ENCODE measurements at regions not wholly inside any gene's neighbourhood (a gene's known extent, or its start where the extent isn't known, plus 50 kb on each side); places are given as distances from the start of the nearest gene placed in this dataset.

DNA sequence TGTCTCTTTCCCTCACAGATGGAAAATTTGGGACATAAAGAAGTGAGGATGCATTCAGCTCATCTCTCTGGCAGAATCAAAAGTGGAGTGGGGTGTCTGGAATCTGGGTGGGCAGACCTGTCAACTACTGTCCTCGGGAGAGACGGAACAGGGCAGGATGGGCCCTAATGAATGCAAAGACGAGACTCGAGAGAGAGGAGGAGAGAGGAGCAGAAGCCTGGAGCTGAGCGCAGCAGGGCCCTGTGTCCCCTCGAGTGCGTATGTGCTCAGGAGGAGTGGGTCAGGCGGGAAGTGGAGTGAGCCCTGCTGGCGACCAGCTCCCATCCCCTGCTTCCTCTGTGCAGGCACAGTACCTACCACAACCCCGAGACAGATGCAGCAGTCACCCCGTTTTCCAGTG is 78.9 kb downstream of the TEX29 start:
- DNase-seq (ENCODE audit: extremely low read depth, low read depth): no peak
- TF ChIP-seq, protein P1, sequence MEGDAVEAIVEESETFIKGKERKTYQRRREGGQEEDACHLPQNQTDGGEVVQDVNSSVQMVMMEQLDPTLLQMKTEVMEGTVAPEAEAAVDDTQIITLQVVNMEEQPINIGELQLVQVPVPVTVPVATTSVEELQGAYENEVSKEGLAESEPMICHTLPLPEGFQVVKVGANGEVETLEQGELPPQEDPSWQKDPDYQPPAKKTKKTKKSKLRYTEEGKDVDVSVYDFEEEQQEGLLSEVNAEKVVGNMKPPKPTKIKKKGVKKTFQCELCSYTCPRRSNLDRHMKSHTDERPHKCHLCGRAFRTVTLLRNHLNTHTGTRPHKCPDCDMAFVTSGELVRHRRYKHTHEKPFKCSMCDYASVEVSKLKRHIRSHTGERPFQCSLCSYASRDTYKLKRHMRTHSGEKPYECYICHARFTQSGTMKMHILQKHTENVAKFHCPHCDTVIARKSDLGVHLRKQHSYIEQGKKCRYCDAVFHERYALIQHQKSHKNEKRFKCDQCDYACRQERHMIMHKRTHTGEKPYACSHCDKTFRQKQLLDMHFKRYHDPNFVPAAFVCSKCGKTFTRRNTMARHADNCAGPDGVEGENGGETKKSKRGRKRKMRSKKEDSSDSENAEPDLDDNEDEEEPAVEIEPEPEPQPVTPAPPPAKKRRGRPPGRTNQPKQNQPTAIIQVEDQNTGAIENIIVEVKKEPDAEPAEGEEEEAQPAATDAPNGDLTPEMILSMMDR (IDR thresholded peaks at IDR 0.05; ENCODE audit: low read depth, low read length): no peak

DNA sequence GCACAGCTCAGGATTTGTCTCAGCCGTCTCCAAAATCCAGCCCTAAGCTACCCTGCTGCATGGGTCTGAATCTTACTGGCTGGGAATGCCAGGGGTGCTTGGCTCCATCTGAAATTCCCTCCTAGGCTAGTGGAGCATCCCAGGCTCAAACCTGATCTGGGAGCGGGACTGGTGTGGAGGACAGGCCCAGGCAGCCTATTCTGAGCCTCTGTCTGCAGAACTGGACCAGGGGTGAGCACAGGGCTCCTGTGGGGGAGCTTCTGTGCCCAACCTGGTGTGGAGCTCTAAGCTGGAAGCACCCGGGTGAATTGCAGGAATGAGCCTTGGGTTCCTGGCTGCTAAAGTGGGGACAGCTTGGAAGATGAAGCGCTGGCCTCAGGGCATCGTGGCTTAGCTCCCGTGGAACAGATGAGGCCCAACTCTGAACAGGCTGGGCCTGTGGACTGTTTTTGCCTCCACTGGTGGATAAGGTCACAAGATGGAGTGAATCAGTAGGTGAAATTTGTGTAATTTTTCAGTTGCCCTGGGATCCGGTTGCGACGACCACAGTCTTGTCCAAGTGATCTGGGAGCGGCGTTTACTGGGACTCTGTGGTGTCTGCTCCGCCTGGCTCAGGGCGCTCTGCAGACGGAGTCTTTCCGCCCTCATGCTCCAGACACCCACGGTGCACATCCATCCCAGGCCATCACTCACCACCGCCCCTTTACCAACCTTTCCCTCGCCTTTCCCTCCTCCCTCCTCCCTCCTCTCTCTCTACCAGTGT is 79.5 kb downstream of the TEX29 start:
- TF ChIP-seq, protein P1 (IDR thresholded peaks at IDR 0.05; ENCODE audit: low read depth, low read length): no peak
- no peak for DNase-seq (ENCODE audit: extremely low read depth, low read depth)

DNA sequence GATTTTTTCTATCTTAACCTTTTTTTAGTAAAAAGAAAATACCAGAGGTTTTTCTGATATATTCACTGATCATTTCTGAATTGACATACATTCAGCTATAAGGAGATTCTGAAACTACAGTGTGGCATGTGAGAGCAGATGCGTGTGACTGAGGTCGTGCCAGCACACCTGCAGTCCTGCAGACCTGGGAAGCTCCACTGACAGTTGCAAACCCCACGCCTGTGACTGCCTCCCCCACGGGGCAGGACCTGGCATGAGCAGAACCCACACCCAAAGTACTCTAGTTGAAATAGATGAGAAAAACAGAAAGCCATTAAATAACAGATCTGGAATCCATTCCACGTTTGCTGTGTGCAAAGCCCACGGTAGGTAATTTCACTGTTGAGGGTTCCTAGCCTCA is 80.7 kb downstream of the TEX29 start:
- DNase-seq (ENCODE audit: extremely low read depth, low read depth): no peak

DNA sequence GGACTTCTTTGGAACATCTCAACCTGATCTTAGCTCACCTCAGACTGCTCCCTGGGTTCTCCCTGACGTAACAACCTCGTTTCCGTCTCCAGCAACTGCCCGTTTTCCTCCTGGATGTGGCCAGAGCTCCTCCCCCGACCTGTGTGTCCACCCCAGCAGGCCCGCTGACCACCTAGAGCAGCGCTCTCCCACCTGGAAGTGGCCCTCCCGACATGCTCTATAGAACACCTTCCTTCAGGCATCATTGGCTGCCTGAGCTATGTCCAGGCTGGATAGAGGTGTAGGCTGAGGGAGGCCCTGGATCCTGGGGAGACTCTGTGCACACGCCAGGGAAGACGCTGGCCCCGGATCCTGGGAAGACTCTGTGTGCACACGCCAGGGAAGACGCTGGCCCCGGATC is 81.3 kb downstream of the TEX29 start:
- DNase-seq (ENCODE audit: extremely low read depth, low read depth): no peak
- TF ChIP-seq, protein P1 (IDR thresholded peaks at IDR 0.05; ENCODE audit: low read depth, low read length): no peak

More for the DNA sequence above, 80.7 kb downstream of the TEX29 start:
- TF ChIP-seq, protein P1 (IDR thresholded peaks at IDR 0.05; ENCODE audit: low read depth, low read length): no peak

DNA sequence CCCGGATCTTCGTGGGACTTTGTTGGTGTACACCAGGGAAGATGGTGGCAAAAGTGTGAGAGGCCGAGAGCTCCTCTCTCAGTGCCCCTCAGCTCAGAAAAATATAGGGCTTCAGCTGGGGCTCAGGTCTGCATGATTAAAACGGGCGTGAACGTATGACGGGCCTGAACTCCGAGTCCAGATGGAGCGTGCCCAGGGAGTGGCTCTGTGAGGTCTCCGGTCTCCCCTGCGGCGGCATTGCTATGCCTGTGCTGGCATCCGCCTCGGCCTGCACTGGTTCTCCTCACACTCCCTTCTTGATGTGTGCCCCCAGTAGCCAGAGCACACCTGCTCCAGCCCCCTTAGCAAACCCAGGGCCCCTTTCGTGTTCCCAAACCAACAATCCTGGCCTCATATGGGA is 82.0 kb downstream of the TEX29 start:
- TF ChIP-seq, protein P1 (IDR thresholded peaks at IDR 0.05; ENCODE audit: low read depth, low read length): no peak

DNA sequence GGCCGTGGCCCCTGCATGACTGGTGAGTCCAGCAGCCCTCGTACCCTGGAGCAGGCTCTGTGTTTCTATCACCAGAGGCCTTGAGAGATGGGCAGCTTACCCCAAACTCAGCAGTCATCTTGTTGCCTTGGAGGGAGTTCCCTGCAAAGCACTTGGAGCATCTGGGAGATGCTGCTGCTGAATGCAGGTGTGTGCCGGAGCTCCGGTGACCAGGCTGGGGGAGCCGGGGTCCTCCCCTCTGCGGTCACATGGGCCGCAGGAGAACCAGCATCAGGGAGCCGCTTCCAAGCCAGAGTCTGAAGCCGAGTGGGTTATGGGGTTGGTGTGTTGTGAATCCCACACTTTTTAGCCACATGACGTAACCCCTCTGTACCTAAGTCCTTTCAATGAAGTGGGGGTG is 82.8 kb downstream of the TEX29 start:
- TF ChIP-seq, protein P1 (IDR thresholded peaks at IDR 0.05; ENCODE audit: low read depth, low read length): no peak
- no peak for DNase-seq (ENCODE audit: extremely low read depth, low read depth)

More for the DNA sequence above, 82.0 kb downstream of the TEX29 start:
- no peak for DNase-seq (ENCODE audit: extremely low read depth, low read depth)

DNA sequence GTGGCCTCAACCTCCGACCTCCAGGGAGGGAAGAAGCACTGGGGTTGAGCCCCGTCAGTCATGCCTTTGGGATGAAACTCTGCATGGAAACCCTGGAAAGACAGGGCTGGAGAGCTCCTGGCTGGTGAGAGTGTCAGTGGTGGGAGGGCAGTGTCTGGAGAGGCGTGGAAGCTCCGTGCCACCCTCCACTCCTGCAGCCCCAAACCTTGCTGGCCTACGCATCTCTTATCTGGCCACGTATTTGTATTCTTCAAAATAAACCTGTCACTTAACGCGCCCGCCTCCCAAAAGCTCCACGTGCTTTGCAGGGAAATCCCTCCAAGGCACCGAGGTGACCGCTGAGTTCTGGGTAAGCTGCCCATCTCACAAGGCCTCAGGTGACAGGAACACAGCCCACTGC is 84.3 kb downstream of the TEX29 start:
- no peak for DNase-seq (ENCODE audit: extremely low read depth, low read depth)
- TF ChIP-seq, protein P1 (IDR thresholded peaks at IDR 0.05; ENCODE audit: low read depth, low read length): no peak
